Right lobe of liver (tissue), 6 donors: ENCODE measurements at regions not wholly inside any gene's neighbourhood (a gene's known extent, or its start where the extent isn't known, plus 50 kb on each side); places are given as distances from the start of the nearest gene placed in this dataset.

ENCODE experiments used
- ATAC-seq, 4 donors: fragments of 200-7000 bp; cut with Tn5 transposase; one replicate each; pipeline ENCODE4 v1.9.1; 2020; ENCODE audit warnings: mild to moderate bottlenecking in 4 of 4, moderate library complexity in 4 of 4
- DNase-seq, 3 donors: peaks; one replicate each; pipeline ENCODE4 v3.0.0-alpha.2; 2020
- H3K27ac ChIP-seq, 3 donors: fragments of 200-600 bp; one replicate each; pipeline ENCODE4 v1.8.0; 2022
- H3K27me3 ChIP-seq, 2 donors: fragments of 200-600 bp; one replicate each; pipeline ENCODE4 v1.8.0; 2022
- H3K36me3 ChIP-seq, 4 donors: fragments of 200-600 bp; sonication (generic) in 1 of 4; one replicate each; pipeline versions ENCODE4 v1.5.1 to v1.8.0; 2017 to 2022; ENCODE audit warnings: control low read depth in 1 of 4
- H3K4me1 ChIP-seq, 4 donors: fragments of 200-600 bp; sonication (generic) in 1 of 4; one replicate each; pipeline versions ENCODE4 v1.5.1 to v1.8.0; 2017 to 2022; ENCODE audit warnings: control low read depth in 1 of 4
- H3K4me3 ChIP-seq, 3 donors: fragments of 200-600 bp; one replicate each; pipeline ENCODE4 v1.8.0; 2022
- H3K9me3 ChIP-seq, 4 donors: fragments of 200-600 bp; sonication (generic) in 1 of 4; one replicate each; pipeline versions ENCODE4 v1.5.1 to v1.8.0; 2017 to 2022; ENCODE audit warnings: control low read depth in 1 of 4
- POLR2A ChIP-seq: fragments of 450-650 bp; IDR thresholded peaks from one replicate; pipeline ENCODE4 v1.6.1; 2017; ENCODE audit warnings: antibody characterized with exemption, mild to moderate bottlenecking
- WGBS: methylation state at CpG from one replicate; pipeline ENCODE4 v1.1.6; 2018; ENCODE audit warnings: low coverage, low lambda C conversion rate; ENCODE audit not compliant: insufficient coverage; ENCODE audit errors: missing lambda C conversion rate; 5-methylcytosine and 5-hydroxymethylcytosine counted together
- intact Hi-C, 2 donors: fragments of 100-400 bp; cut with DNase I; formaldehyde crosslinking; loops; one replicate each; pipeline versions ENCODE4 v1.11.2 to v1.14.1; 2022
- TF ChIP-seq, protein P1 (sequence below), 4 donors: fragments of 200-600 bp in 3 of 4; fragments of 450-650 bp in 1 of 4; IDR thresholded peaks; one replicate each; pipeline versions ENCODE4 v1.5.1 to v1.8.0; 2016 to 2022; ENCODE audit warnings: antibody characterized with exemption in 4 of 4, mild to moderate bottlenecking in 2 of 4
- donor health status: DM: no; HTN: yes; CAD: no.
- donor health status: DM: no; HTN: no; CAD: no.
- donor health status: DM: no; HTN: no; CAD: no.
- donor health status: DM: no; HTN: yes; CAD: no.
- donor health status: DM: no; HTN: yes; CAD: no.

GRCh38 chr4:177562163-177562562 lies 119.9 kb upstream of the AGA start:
- intact Hi-C loops: no loop called here
- TF ChIP-seq POLR2A: no peak
- TF ChIP-seq, protein P1, sequence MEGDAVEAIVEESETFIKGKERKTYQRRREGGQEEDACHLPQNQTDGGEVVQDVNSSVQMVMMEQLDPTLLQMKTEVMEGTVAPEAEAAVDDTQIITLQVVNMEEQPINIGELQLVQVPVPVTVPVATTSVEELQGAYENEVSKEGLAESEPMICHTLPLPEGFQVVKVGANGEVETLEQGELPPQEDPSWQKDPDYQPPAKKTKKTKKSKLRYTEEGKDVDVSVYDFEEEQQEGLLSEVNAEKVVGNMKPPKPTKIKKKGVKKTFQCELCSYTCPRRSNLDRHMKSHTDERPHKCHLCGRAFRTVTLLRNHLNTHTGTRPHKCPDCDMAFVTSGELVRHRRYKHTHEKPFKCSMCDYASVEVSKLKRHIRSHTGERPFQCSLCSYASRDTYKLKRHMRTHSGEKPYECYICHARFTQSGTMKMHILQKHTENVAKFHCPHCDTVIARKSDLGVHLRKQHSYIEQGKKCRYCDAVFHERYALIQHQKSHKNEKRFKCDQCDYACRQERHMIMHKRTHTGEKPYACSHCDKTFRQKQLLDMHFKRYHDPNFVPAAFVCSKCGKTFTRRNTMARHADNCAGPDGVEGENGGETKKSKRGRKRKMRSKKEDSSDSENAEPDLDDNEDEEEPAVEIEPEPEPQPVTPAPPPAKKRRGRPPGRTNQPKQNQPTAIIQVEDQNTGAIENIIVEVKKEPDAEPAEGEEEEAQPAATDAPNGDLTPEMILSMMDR (IDR thresholded peaks at IDR 0.05): no peak
- WGBS: 88% methylated on average over 4 of the region's 4 CpGs
- H3K4me1 ChIP-seq: no peaks in the 10 kb centered on the region
- no peak overlapping the region for H3K27ac ChIP-seq
- no peak overlapping the region for H3K4me3 ChIP-seq
- H3K9me3 ChIP-seq: no peaks in the 10 kb centered on the region
- H3K36me3 ChIP-seq: no peaks in the 10 kb centered on the region
- no peaks in the 10 kb centered on the region for H3K27me3 ChIP-seq
- ATAC-seq: no peak
- DNase-seq: no peak

GRCh38 chr4:177562859-177563258 lies 120.6 kb upstream of the AGA start:
- DNase-seq (no peak), ATAC-seq (no peak)
- H3K36me3 ChIP-seq: no peaks in the 10 kb centered on the region
- H3K27me3 ChIP-seq: no peaks in the 10 kb centered on the region
- no peaks in the 10 kb centered on the region for H3K4me1 ChIP-seq
- no peak for TF ChIP-seq POLR2A
- TF ChIP-seq, protein P1 (IDR thresholded peaks at IDR 0.05): no peak
- WGBS: 91% methylated on average over 1 of the region's 1 CpG
- intact Hi-C loops: no loop called here
- no peak overlapping the region for H3K4me3 ChIP-seq
- no peak overlapping the region for H3K27ac ChIP-seq
- H3K9me3 ChIP-seq: no peaks in the 10 kb centered on the region

GRCh38 chr4:177566691-177567090 lies 124.5 kb upstream of the AGA start:
- no peak overlapping the region for H3K27ac ChIP-seq
- no peaks in the 10 kb centered on the region for H3K4me1 ChIP-seq
- no peaks in the 10 kb centered on the region for H3K9me3 ChIP-seq
- no peak for TF ChIP-seq POLR2A
- TF ChIP-seq, protein P1 (IDR thresholded peaks at IDR 0.05): no peak
- intact Hi-C loops: no loop called here
- DNase-seq (no peak), ATAC-seq (no peak)
- 48% methylated on average over 5 of the region's 5 CpGs for WGBS
- H3K36me3 ChIP-seq: no peaks in the 10 kb centered on the region
- H3K27me3 ChIP-seq: no peaks in the 10 kb centered on the region
- no peak overlapping the region for H3K4me3 ChIP-seq

GRCh38 chr4:177568931-177569330 lies 126.7 kb upstream of the AGA start:
- DNase-seq: no peak
- H3K27ac ChIP-seq: no peak overlapping the region
- no peaks in the 10 kb centered on the region for H3K27me3 ChIP-seq
- H3K36me3 ChIP-seq: no peaks in the 10 kb centered on the region
- no peak overlapping the region for H3K4me3 ChIP-seq
- WGBS: 81% methylated on average over 3 of the region's 3 CpGs
- TF ChIP-seq, protein P1 (IDR thresholded peaks at IDR 0.05): no peak
- no peak for TF ChIP-seq POLR2A
- intact Hi-C loops: no loop called here
- no peaks in the 10 kb centered on the region for H3K9me3 ChIP-seq
- H3K4me1 ChIP-seq: no peaks in the 10 kb centered on the region
- ATAC-seq: no peak

DNA sequence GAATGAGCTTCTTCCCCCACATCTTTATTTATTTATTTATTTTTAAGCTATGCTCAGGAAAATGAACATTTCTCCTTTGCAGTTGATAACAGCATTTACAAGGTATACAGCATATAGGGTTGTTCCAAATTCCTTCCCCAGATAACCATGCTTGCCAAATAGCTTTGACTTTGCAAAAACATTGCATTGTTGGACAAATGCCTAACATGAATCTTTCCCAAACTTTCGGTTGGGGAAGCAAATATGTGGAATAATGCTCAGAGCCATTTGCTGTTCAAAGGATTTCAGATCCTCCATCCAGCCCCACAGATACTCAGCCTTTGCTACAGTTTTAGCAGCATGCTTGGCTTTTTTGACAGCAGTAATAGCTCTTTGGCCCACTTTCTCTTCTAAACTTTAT lies 127.2 kb upstream of the AGA start:
- DNase-seq: no peak
- intact Hi-C loops: no loop called here
- 17% methylated on average over 1 of the region's 1 CpG for WGBS

More for the DNA sequence above, 127.2 kb upstream of the AGA start:
- Histone ChIP-seq H3K9me3 (no peaks in the 10 kb centered on the region), H3K27ac (no peak overlapping the region), H3K4me3 (no peak overlapping the region), H3K27me3 (no peaks in the 10 kb centered on the region), H3K36me3 (no peaks in the 10 kb centered on the region), H3K4me1 (no peaks in the 10 kb centered on the region)
- no peak for ATAC-seq
- no peak for TF ChIP-seq POLR2A
- TF ChIP-seq, protein P1 (IDR thresholded peaks at IDR 0.05): no peak
